K562 (cell line): ENCODE measurements at regions not wholly inside any gene's neighbourhood (a gene's known extent, or its start where the extent isn't known, plus 50 kb on each side); places are given as distances from the start of the nearest gene placed in this dataset.

Experiments used
- HMGXB4 ChIP-seq: sonication (generic); formaldehyde crosslinking; IDR thresholded peaks from 2 replicates; pipeline ENCODE4 v1.8.1; 2023; ENCODE audit warnings: mild to moderate bottlenecking, missing genetic modification reagents
- SREBF2 ChIP-seq: sonication (generic); formaldehyde crosslinking; IDR thresholded peaks from 2 replicates; pipeline ENCODE4 v1.4.0; 2020; ENCODE audit warnings: mild to moderate bottlenecking, missing genetic modification reagents
- TCF3 ChIP-seq: sonication (generic); formaldehyde crosslinking; IDR thresholded peaks from 2 replicates; pipeline ENCODE4 v1.4.0; 2020; ENCODE audit warnings: mild to moderate bottlenecking, missing genetic modification reagents
- TFAM ChIP-seq: fragments of 250-450 bp; sonication (Bioruptor Pico); conservative IDR thresholded peaks from 2 replicates; pipeline ENCODE4 v1.5.0; 2021; ENCODE audit warnings: mild to moderate bottlenecking, moderate library complexity
- YBX1 ChIP-seq: fragments of 450-650 bp; IDR thresholded peaks from 2 replicates; pipeline ENCODE4 v1.7.1; 2016; ENCODE audit warnings: mild to moderate bottlenecking
- TF ChIP-seq, protein P1 (sequence below): fragments of 250-450 bp; sonication (Bioruptor Pico); IDR thresholded peaks from 2 replicates; pipeline ENCODE4 v1.6.1; 2021; ENCODE audit warnings: mild to moderate bottlenecking

GRCh38 chr13:81446441-81446840 is 1105.5 kb upstream of the SPRY2 start:
- TF ChIP-seq SREBF2 (CRISPR knock-in tag) (no peak), TFAM (CRISPR knock-in tag) (no peak), HMGXB4 (CRISPR knock-in tag) (no peak), TCF3 (CRISPR knock-in tag) (no peak), YBX1 (no peak)
- TF ChIP-seq, protein P1, sequence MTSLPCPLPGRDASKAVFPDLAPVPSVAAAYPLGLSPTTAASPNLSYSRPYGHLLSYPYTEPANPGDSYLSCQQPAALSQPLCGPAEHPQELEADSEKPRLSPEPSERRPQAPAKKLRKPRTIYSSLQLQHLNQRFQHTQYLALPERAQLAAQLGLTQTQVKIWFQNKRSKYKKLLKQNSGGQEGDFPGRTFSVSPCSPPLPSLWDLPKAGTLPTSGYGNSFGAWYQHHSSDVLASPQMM (CRISPR knock-in tag) = no peak
